ENCODE measurements at regions not wholly inside any gene's neighbourhood (a gene's known extent, or its start where the extent isn't known, plus 50 kb on each side); places are given as distances from the start of the nearest gene placed in this dataset.

DNA sequence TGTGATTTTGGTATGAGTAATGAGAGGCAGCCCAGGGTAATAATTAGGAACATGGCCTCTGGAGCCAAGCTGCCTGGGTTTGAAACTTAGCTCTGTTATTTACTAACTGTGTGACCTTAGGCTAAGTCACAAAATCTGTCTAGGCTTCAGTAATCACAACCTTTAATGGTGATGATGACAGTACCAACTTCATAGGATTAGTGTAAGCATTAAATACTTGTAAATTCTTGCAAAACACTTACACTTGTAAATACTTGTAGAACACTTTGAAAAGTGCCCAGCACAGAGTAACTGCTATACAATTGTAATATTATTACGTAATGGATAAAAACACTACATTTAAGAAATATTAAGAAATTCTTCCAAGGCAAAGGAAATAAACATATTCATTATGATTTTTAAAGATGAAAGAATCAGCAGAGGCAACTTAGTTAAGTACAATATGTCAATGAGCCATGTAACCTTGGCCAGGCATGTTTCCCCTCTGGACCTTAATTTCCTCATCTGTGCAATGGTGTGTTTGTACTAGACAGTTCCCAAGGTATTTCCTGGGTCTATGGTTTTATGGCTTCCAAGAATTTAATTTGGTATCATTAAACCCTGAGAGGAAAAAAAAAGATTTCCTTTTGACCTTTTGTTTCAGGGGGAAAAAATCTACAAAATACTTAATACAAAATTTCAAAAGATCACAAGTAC is 628.5 kb upstream of the KLHL1 start:
- no TSS peak for BruUV-seq (replicated peaks)
- H3K79me2 ChIP-seq (ENCODE audit: control insufficient read depth, insufficient read depth, low read length) = no peaks in the 10 kb centered on the region
- no peaks in the 10 kb centered on the region for H3K27me3 ChIP-seq (ENCODE audit: control insufficient read depth in 2 of 2, insufficient read depth in 2 of 2, low read length in 2 of 2)
- no peak overlapping the region for H3K4me2 ChIP-seq (ENCODE audit: insufficient read depth, low read length)
- no peak overlapping the region for H2AFZ ChIP-seq (ENCODE audit: low read depth, low read length)
- no peaks in the 10 kb centered on the region for H4K20me1 ChIP-seq (replicated peaks; ENCODE audit: control insufficient read depth, extremely low read depth, insufficient read depth, low read length)
- H3K4me1 ChIP-seq (ENCODE audit: control insufficient read depth, extremely low read depth, insufficient read depth, low read length) = no peaks in the 10 kb centered on the region
- ChIA-PET POLR2A (no interaction called here), CTCF (no interaction called here)
- FAIRE-seq = no peak
- no peak overlapping the region for H3K4me3 ChIP-seq (replicated peaks in 1 of 3; ENCODE audit: insufficient read depth in 1 of 3, low read depth in 1 of 3, low read length in 3 of 3)
- no peaks in the 10 kb centered on the region for H3K36me3 ChIP-seq (ENCODE audit: control insufficient read depth in 2 of 2, extremely low read depth in 1 of 2, insufficient read depth in 2 of 2, low read length in 2 of 2)
- H3K9ac ChIP-seq (replicated peaks; ENCODE audit: extremely low read depth, insufficient read depth, low read length) = no peak overlapping the region
- DNase-seq (ENCODE audit: low read depth, low spot score) = no peak
- dilution Hi-C loops (cut with MboI; ENCODE audit: extremely low pct_ligation_motif_present, low sequenced_read_pairs) = no loop called here
- no peaks in the 10 kb centered on the region for H3K9me3 ChIP-seq (replicated peaks; ENCODE audit: control insufficient read depth, insufficient read depth, low read length)
- intact Hi-C loops (cut with micrococcal nuclease) = no loop called here
- TF ChIP-seq JUN (IDR thresholded peaks at IDR 0.05; ENCODE audit: borderline replicate concordance, insufficient read depth, insufficient read length, low read depth) = no peak
- H3K27ac ChIP-seq (ENCODE audit: insufficient read depth, low read depth, low read length) = no peak overlapping the region
- no peaks in the 10 kb centered on the region for H3K9me1 ChIP-seq (replicated peaks; ENCODE audit: control insufficient read depth, extremely low read depth, insufficient read depth, low read length)

DNA sequence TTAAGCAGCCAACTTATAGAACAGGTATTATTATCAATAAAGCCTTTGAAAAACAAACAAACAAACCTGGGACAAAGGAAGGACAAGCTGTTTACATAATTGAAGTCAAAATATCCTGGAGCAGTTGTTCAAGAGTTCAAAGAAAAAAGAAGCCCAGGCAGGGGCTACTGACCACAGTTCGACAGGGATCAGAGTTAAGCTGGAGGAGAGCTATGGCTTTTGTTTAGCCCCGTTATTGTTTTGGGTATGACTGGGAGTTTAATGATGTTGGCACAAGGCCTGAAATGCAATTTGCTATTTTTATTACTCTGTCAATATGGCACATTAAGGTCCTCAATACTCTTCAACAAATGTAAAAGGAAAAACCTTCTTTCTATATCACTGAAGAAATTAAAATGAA is 624.4 kb upstream of the KLHL1 start:
- dilution Hi-C loops (cut with MboI; ENCODE audit: extremely low pct_ligation_motif_present, low sequenced_read_pairs) = no loop called here
- ChIA-PET POLR2A (no interaction called here), CTCF (no interaction called here)
- no peaks in the 10 kb centered on the region for H3K36me3 ChIP-seq (ENCODE audit: control insufficient read depth in 2 of 2, extremely low read depth in 1 of 2, insufficient read depth in 2 of 2, low read length in 2 of 2)
- H3K27ac ChIP-seq (ENCODE audit: insufficient read depth, low read depth, low read length) = no peak overlapping the region
- no peak for DNase-seq (ENCODE audit: low read depth, low spot score)
- TF ChIP-seq POLR2A (IDR thresholded peaks at IDR 0.05; ENCODE audit: low read depth, low read length) (no peak), JUN (IDR thresholded peaks at IDR 0.05; ENCODE audit: borderline replicate concordance, insufficient read depth, insufficient read length, low read depth) (no peak), GATA2 (IDR thresholded peaks at IDR 0.05; ENCODE audit: insufficient read depth, insufficient read length, low read depth, low read length) (no peak), EZH2 (IDR thresholded peaks at IDR 0.05; ENCODE audit: borderline replicate concordance, low read depth, low read length, severe bottlenecking) (no peak), POLR2AphosphoS5 (IDR thresholded peaks at IDR 0.05; ENCODE audit: insufficient read depth, low read depth, low read length) (no peak), FOS (IDR thresholded peaks at IDR 0.05; ENCODE audit: borderline replicate concordance, insufficient read depth, low read length) (no peak), MYC (IDR thresholded peaks at IDR 0.05; ENCODE audit: low read depth, low read length) (no peak)
- TF ChIP-seq, protein P1, sequence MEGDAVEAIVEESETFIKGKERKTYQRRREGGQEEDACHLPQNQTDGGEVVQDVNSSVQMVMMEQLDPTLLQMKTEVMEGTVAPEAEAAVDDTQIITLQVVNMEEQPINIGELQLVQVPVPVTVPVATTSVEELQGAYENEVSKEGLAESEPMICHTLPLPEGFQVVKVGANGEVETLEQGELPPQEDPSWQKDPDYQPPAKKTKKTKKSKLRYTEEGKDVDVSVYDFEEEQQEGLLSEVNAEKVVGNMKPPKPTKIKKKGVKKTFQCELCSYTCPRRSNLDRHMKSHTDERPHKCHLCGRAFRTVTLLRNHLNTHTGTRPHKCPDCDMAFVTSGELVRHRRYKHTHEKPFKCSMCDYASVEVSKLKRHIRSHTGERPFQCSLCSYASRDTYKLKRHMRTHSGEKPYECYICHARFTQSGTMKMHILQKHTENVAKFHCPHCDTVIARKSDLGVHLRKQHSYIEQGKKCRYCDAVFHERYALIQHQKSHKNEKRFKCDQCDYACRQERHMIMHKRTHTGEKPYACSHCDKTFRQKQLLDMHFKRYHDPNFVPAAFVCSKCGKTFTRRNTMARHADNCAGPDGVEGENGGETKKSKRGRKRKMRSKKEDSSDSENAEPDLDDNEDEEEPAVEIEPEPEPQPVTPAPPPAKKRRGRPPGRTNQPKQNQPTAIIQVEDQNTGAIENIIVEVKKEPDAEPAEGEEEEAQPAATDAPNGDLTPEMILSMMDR (IDR thresholded peaks at IDR 0.05; ENCODE audit: extremely low read depth in 1 of 2, insufficient read depth in 1 of 2, low read depth in 1 of 2, low read length in 2 of 2) = no peak
- TF ChIP-seq, protein P2, sequence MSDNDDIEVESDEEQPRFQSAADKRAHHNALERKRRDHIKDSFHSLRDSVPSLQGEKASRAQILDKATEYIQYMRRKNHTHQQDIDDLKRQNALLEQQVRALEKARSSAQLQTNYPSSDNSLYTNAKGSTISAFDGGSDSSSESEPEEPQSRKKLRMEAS (IDR thresholded peaks at IDR 0.05; ENCODE audit: insufficient read depth, insufficient read length) = no peak
- H3K79me2 ChIP-seq (ENCODE audit: control insufficient read depth, insufficient read depth, low read length) = no peaks in the 10 kb centered on the region
- H3K9me1 ChIP-seq (replicated peaks; ENCODE audit: control insufficient read depth, extremely low read depth, insufficient read depth, low read length) = no peaks in the 10 kb centered on the region
- no peaks in the 10 kb centered on the region for H3K9me3 ChIP-seq (replicated peaks; ENCODE audit: control insufficient read depth, insufficient read depth, low read length)
- BruUV-seq (replicated peaks) = no TSS peak
- H3K4me1 ChIP-seq (ENCODE audit: control insufficient read depth, extremely low read depth, insufficient read depth, low read length) = no peaks in the 10 kb centered on the region
- H3K4me2 ChIP-seq (ENCODE audit: insufficient read depth, low read length) = no peak overlapping the region
- no peaks in the 10 kb centered on the region for H4K20me1 ChIP-seq (replicated peaks; ENCODE audit: control insufficient read depth, extremely low read depth, insufficient read depth, low read length)
- H2AFZ ChIP-seq (ENCODE audit: low read depth, low read length) = no peak overlapping the region
- intact Hi-C loops (cut with micrococcal nuclease) = no loop called here
- FAIRE-seq = no peak
- H3K4me3 ChIP-seq (replicated peaks in 1 of 3; ENCODE audit: insufficient read depth in 1 of 3, low read depth in 1 of 3, low read length in 3 of 3) = no peak overlapping the region
- H3K9ac ChIP-seq (replicated peaks; ENCODE audit: extremely low read depth, insufficient read depth, low read length) = no peak overlapping the region
- no peaks in the 10 kb centered on the region for H3K27me3 ChIP-seq (ENCODE audit: control insufficient read depth in 2 of 2, insufficient read depth in 2 of 2, low read length in 2 of 2)
